ENCODE measurements at regions not wholly inside any gene's neighbourhood (a gene's known extent, or its start where the extent isn't known, plus 50 kb on each side); places are given as distances from the start of the nearest gene placed in this dataset.
A peak's percentile ranks its signal among the peaks of the same experiment; 100 is the strongest.
"Not testable (repeated sequence)": the region's sequence is repeated elsewhere in the genome, so short reads cannot be mapped to it uniquely, and the experiment has no call there.

DNA sequence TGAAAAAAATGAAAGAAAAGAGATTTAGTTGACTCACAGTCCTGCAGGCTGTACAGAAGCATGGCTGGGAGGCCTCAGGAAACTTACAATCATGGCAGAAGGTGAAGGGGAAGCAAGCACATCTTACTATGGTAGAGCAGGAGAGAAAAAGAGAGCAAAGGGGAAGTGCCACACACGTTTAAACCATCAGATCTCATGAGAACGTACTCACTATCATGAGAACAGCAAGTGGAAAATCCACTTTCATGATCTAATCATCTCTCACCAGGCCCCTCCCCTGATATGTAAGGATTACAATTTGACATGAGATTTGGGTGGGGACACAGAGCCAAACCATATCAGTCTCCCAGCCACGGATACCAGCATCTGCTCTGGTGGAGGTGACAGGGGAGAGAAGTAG is 50.8 kb upstream of the CPOX start:
- no peak for FAIRE-seq

- FAIRE-seq = no peak
Measured at GRCh38 chr3:98645039-98645438, 51.6 kb upstream of the CPOX start.

DNA sequence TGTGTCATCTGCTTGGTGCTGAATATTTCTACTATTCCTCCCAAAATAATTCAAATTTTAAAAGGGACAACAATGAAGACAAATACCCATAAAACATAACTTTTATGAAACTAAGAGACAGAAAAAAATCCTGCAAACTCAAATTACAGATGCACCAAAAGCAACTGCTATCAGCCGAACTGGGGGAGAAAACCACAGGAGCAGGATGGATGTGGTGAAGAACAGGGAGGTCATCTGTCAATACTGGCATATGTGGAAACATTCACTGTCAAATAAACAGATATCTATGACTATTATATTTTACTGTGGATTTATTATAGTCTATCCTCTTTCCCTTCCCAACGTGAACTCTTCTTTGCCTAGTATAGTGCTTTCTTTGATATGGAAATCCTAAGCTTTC is 53.3 kb upstream of the CPOX start:
- no peak for FAIRE-seq

DNA sequence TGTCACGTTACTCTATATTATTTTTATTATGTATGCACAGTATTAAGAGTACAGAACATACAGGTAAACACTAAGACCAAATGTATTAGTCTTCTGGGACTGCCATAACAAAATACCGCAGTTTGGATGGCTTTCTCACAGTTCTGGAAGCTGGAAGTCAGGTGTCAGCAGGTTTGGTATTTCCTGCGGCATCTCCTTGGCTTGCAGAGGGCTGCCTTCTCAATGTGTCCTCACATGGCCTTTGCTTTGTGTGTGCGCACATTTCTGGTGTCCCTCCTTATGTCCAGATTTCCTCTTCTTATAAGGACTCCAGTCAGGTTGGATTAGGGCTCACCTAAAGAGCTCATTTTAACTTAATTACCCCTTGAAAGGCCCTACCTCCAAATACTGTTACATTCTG is 53.8 kb upstream of the CPOX start:
- FAIRE-seq = no peak

DNA sequence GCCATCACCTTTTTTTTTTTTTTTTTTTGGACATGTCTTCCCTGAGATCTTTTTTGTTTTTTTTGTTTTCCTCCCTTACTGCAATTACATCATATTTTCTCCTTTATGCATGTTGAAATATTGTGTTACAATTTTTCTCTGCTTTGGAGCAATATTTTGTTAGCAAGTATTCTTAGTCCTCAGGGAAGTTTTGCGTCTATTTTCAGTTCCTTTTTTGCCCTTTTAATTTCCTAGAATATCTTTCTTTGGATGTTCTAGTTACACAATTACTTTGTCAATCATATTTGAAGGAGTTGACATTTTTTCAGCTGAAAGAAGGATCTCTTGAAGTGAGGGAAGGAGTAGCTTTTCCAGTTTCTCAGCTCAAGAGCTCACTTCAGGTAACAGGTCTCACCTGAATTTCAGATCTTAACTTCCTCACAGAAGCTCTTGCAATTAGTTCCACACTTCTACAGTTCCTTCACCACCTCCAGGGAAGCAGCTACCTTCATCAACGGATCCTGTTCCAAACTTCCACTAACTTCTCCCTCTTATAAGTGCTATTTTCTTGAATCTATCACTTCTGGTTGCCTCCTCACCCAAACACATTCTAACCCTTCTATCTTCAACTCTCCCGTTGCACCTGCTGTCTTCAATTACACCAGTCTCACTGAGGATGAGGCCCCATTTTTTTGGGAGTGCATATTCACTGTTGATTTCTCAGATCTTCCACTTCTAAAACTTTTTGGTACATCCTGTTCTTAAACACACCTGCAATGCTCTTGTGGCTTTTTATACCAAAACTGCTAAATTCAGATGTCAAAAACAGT is 57.8 kb upstream of the CPOX start:
- no peak for FAIRE-seq

- FAIRE-seq = no peak
Measured at GRCh38 chr3:98651780-98652077, 58.3 kb upstream of the CPOX start.

DNA sequence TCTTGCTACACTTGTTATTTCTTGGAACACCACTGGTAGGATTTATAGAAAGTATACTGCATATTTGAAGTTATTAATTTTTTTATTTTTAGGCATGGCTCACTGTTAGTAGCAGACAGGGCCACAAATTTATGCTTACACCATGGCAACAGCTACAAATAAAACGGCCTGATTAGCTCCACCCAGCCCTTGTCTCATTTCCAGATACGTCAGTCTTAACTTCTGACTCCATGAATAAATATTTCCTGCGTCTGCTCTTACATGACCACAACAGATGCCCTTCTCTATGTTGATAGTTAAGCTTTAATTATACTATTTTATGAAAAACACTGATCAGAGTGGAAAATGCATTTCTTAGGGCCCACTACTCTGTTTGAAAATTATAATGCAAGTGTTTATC is 62.3 kb upstream of the CPOX start:
- no peak for FAIRE-seq

DNA sequence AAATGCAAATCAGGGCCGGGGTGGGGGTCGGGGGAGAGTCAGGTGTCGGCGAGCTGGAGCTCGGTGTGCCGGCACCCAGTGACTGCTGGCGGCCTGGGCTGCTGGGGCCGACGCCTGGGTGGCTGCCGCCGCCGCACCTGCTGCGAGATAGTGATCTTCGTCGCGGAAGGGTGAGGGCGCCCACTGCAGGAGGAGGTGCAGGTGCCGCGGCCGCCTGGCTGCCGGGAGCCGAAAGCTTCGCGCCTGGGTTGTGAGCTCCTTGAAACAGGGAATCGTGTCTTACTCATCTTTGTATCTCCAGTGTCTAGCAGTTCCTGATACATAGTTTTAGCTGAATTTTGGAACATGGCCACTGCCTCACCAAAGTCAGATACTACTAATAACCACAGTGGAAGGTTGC is 64.0 kb upstream of the CPOX start:
- no peak for FAIRE-seq

DNA sequence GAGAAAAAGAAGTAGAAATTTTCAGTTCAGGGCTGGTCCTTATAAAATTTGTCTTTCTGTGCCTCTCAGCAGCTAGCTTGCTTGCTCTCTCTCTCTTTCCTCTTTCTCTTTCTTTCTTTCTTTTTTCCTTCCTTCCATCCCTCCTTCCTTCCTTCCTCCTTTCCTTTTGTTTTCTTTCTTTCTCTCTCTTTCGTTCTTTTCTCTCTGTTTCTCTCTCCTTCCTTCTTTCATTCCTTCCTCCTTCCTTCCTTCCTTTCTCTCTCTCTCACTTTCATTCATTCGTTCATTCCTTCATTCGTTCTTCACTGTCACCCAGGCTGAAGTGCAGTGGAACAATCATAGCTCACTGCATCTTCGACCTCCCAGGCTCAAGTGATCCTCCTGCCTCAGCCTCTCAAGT is 69.3 kb upstream of the CPOX start:
- no peak for FAIRE-seq

- FAIRE-seq = no peak
Measured at GRCh38 chr3:98670020-98670419, 76.6 kb upstream of the CPOX start.

- FAIRE-seq = peak; percentile 58
Measured at GRCh38 chr3:98679986-98680385, 83.2 kb upstream of the ST3GAL6 start.

DNA sequence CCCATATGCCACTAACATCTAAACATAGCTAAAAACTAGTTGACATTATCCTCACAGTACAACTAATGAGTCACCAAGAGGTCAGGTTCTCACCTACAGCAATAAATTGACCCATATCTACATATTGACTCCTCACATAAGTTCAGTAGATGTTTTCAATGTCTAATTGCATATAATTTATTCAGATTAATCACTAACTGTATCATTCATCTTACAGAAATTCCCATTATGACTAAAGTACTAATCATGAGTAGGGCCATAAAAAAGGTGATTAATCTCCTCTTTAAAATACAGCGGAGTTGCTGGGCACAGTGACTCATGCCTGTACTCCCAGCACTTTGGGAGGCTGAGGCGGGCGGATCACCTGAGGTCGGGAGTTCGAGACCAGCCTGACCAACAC is 82.4 kb upstream of the ST3GAL6 start:
- FAIRE-seq = no peak

DNA sequence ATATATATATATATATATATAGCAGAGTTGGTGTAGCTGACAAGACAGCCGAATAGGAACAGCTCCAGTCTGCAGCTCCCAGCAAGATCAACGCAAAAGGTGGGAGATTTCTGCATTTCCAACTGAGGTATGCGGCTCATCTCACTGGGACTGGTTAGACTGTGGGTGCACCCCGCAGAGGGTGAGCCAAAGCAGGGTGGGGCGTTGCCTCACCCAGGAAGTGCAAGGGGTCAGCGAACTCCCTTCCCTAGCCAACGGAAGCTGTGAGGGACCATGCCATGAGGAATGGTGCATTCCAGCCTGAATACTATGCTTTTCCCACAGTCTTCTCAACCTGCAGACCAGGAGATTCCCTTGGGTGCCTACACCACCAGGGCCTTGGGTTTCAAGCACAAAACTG is 81.7 kb upstream of the ST3GAL6 start:
- FAIRE-seq = no peak

DNA sequence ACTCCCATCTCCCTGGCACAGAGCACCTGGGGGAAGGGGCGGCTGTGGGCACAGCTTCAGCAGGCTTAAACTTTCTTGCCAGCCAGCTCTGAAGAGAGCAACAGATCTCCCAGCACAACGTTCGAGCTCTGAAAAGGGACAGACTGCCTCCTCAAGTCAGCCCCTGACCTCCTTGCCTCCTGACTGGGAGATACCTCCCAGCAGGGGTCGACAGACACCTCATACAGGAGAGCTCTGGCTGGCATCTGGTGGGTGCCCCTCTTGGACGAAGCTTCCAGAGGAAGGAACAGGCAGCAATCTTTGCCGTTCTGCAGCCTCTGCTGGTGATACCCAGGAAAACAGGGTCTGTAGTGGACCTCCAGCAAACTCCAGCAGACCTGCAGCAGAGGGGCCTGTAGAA is 80.7 kb upstream of the ST3GAL6 start:
- not testable (repeated sequence) for FAIRE-seq

GRCh38 chr3:98688363-98688762 is 74.8 kb upstream of the ST3GAL6 start:
- FAIRE-seq = no peak

DNA sequence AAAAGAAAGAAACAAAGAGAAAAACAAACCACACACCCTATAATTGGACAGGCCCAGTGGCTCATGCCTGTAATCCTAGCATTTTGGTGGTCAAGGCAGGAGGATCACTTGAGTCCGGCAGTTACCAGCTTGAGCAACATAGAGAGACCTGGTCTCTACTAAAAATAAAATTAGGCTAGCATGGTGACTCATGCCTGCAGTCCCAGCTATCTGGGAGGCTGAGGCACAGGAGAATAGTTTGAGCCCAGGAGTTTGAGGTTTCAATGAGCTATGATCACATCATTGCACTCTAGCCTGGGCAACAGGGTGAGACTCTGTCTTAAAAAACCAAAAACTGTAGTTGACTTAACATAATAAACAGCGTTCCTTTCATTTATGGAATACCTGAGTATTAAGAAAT is 72.3 kb upstream of the ST3GAL6 start:
- no peak for FAIRE-seq

GRCh38 chr3:98691897-98692296 is 71.2 kb upstream of the ST3GAL6 start:
- FAIRE-seq = no peak

DNA sequence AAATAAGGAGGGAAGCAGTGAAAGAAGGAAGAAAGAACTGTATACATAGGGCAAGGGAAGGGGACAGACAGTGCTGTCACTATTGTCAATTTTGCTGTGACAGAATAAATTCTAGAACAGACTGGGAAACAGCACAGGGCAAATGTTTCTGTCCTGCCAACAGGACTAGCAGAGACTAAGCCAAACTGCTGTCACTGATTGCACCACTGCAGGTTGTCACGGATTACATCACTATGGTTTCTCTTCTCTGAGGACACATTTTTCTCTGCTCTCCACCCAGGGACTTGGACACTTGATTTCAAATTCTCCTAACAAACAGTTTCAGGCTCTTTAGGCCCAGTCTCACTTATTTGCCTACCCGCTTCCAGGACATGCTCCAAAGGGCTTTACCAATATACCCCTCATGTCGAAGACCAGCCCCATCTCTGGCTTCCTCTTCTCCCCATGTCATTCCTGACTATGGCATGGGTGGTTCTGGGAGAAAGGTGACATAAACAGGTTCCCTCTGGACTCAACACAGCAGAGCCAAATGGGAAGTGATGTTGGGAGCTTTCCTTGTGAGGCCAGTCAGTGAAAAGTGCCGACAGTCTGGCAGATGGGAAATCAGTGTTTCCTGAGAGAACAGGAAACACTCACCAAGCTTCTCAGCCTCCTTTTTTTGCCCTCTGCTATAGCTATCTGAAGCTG is 70.2 kb upstream of the ST3GAL6 start:
- FAIRE-seq = no peak

GRCh38 chr3:98695796-98696195 is 67.3 kb upstream of the ST3GAL6 start:
- no peak for FAIRE-seq

DNA sequence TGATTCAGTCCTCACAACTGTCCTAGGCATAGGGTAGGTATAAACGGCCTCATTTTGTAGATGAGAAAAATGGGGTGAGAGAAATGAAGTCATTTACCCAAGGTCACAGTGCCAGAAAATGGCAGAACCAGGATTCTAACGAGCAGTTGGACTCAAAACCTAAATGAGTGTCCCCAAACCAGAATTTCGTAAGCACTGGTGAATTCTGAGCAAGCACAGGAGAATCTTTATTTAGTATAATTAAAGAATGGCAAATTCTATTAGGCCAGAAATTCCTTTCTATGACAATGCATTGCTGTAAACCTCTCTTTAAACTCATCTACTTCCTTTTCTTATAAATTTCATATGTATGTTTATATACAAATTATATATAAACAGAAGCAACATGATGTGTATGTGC is 66.8 kb upstream of the ST3GAL6 start:
- not testable (repeated sequence) for FAIRE-seq

- no peak for FAIRE-seq
Measured at GRCh38 chr3:98697225-98697624, 65.9 kb upstream of the ST3GAL6 start.

DNA sequence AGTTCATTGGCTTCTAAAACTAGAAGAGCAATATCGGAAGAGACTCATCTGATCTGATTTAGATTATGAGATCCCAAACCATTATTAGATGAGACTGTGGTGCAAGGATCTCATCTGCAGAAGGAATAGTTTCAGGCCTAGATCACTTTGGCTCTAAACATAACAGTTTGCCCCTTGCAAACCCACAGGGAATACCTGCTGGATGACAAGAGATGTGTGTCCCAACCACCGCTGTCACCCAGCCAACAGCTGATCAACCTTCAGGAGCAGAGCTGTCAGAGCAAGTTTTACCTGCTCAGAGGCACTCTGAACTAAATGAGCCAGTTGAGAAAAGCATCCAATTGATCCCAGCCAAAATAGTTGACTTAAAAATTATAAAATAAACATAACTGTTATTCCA is 64.0 kb upstream of the ST3GAL6 start:
- no peak for FAIRE-seq

GRCh38 chr3:98701071-98701675 is 62.0 kb upstream of the ST3GAL6 start:
- no peak for FAIRE-seq

DNA sequence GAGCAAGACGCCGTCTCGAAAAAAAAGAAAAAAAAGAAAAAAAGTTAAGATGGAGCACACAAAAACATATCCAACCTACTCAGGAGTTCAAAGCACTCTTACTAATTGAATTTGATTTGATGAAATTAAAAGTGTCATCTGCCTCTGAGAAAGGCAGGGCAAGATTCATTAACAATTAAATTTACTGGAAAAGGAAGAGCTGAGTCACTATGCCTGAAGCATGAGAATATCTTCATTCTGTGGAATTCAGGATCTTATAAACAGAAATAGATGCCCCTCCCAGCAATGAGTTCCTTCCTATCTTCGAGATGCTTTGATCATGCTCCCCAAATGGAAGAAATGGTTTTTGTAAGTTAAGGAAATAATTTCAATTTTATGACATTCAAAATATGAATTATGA is 61.0 kb upstream of the ST3GAL6 start:
- no peak for FAIRE-seq

DNA sequence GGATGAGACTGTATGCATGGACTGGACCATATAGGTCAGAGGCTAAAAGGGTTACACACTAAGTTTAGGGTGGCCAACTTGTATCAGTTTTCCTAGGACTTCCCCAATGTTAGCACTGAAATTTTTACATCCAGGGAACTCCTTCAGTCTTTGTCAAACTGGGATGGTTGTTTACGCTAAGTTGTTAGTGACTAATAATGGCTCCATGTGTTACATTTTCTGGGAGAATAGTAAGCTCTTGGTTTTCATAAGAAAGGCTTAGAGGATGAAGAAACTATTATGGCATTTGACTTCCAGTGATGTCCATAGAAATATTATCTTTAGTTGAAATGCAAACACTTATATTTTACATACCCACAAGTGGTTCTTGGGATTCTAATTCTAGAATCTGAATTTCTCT is 57.9 kb upstream of the ST3GAL6 start:
- no peak for FAIRE-seq
